KOPT-K1 (cell line): ENCODE measurements at regions not wholly inside any gene's neighbourhood (a gene's known extent, or its start where the extent isn't known, plus 50 kb on each side); places are given as distances from the start of the nearest gene placed in this dataset.
"Not testable (repeated sequence)": the region's sequence is repeated elsewhere in the genome, so short reads cannot be mapped to it uniquely, and the experiment has no call there.

ENCODE experiments used
- H3K27ac ChIP-seq: fragments of 200-600 bp; sonication (generic); 2 replicates; pipeline ENCODE4 v1.5.1; 2016; ENCODE audit warnings: antibody characterized with exemption, mild to moderate bottlenecking, low read depth, low read length; ENCODE audit not compliant: poor library complexity, severe bottlenecking
- H3K36me3 ChIP-seq: fragments of 200-600 bp; sonication (generic); 2 replicates; pipeline ENCODE4 v1.5.1; 2017; ENCODE audit warnings: antibody characterized with exemption, mild to moderate bottlenecking, low read length, moderate library complexity; ENCODE audit not compliant: insufficient read depth
- H3K9me3 ChIP-seq: fragments of 200-600 bp; sonication (generic); 2 replicates; pipeline ENCODE4 v1.5.1; 2017; ENCODE audit warnings: antibody characterized with exemption, low read length, mild to moderate bottlenecking; ENCODE audit not compliant: insufficient read depth, poor library complexity, severe bottlenecking

DNA sequence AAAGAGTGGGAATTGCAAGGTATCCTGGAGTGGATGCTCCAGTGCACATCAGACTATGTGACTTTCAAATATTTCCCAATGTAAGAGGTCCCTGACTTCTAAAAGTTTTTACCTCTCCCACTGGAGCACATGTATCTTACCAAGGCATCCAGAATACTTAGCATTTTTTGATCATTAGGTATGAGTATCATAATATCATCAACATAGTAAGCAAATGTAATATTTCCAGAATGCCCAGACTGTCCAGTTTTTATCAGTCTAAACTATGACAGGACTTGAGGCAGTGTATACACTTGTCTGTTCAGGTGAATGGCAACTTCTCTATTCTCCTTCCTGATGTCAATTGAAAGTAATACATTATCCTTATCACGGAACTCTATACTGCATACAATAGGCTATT, 924.6 kb upstream of the GJE1 start:
- no peak overlapping the region for H3K27ac ChIP-seq
- H3K9me3 ChIP-seq, result no peaks in the 10 kb centered on the region
- no peaks in the 10 kb centered on the region for H3K36me3 ChIP-seq

- H3K9me3 ChIP-seq, result no peaks in the 10 kb centered on the region
- no peaks in the 10 kb centered on the region for H3K36me3 ChIP-seq
- H3K27ac ChIP-seq, result no peak overlapping the region
Observed at GRCh38 chr6:141203902-141204575, 928.7 kb upstream of the GJE1 start.

- Histone ChIP-seq H3K27ac (no peak overlapping the region), H3K36me3 (no peaks in the 10 kb centered on the region), H3K9me3 (no peaks in the 10 kb centered on the region)
Observed at GRCh38 chr6:141202626-141203025, 930.1 kb upstream of the GJE1 start.

- Histone ChIP-seq H3K36me3 (no peaks in the 10 kb centered on the region), H3K27ac (no peak overlapping the region), H3K9me3 (no peaks in the 10 kb centered on the region)
Observed at GRCh38 chr6:141199074-141199473, 933.7 kb upstream of the GJE1 start.

DNA sequence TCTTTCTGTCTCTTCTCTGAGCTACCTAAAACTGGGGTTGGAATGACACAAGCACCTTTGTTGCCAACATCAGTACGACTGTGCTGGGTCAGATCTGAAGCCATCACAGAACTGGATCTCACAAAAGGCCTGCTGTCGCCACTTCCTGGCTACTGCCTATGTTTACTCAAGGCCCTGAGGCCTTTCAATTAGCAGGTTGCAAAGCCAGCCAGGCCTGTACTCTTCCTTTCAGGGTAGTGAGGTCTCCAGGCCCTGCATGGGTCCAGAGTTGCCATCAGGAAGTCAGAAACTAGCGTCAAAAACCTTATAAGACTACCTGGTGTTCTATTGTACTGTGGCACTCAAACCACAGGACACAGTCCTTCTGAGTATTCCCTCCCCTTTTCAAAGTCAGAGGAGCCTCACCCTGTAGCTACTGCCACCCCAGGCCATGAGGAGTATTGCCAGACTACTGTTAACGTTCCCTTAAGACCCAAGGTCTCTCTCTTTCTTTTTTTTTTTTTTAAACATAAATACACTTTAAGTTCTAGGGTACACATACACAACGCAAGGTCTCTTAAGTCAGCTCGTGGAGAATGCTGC, 937.4 kb upstream of the GJE1 start:
- H3K36me3 ChIP-seq, result no peaks in the 10 kb centered on the region
- H3K9me3 ChIP-seq, result no peaks in the 10 kb centered on the region
- no peak overlapping the region for H3K27ac ChIP-seq

DNA sequence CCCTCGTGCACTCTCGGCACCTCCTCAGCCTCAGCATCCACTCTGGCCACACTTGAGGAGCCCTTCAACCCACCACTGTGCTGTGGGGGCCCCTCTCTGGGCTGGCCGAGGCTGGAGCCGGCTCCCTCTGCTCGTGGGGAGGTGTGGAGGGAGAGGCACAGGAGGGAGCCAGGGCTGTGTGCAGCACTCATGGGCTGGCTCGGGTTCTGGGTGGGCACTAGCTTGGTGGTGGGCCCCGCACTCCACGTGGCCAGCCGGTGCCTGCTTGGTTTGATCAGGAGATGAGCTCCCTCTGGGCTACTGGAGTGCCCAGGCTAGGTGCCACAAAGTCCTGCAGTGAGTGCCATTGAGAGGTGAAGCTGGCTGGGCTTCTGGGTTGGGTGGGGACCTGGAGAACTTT, 949.4 kb upstream of the GJE1 start:
- Histone ChIP-seq H3K9me3 (no peaks in the 10 kb centered on the region), H3K36me3 (no peaks in the 10 kb centered on the region), H3K27ac (no peak overlapping the region)

GRCh38 chr6:141175458-141175857, 957.3 kb upstream of the GJE1 start:
- not testable (repeated sequence) for H3K36me3 ChIP-seq, H3K9me3 ChIP-seq, H3K27ac ChIP-seq

DNA sequence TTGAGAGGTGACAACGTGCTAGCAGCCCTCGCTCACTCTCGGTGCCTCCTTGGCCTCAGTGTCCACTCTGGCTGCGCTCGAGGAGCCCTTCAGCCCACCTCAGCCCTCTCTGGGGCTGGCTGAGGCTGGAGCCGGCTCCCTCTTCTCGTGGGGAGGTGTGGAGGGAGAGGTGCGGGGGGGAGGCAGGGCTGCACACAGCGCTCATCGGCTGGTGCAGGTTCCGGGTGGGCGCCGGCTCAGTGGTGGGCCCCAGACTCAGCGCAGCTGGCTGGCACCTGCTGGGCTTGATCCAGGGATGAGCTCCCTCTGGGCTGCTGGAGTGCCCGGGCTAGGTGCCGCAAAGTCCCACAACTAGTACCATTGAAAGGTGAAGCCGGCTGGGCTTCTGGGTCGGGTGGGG, 957.8 kb upstream of the GJE1 start:
- no peaks in the 10 kb centered on the region for H3K36me3 ChIP-seq
- H3K9me3 ChIP-seq, result no peaks in the 10 kb centered on the region
- H3K27ac ChIP-seq, result no peak overlapping the region

GRCh38 chr6:141173529-141173928, 959.2 kb upstream of the GJE1 start:
- Histone ChIP-seq H3K9me3 (no peaks in the 10 kb centered on the region), H3K36me3 (no peaks in the 10 kb centered on the region), H3K27ac (no peak overlapping the region)

DNA sequence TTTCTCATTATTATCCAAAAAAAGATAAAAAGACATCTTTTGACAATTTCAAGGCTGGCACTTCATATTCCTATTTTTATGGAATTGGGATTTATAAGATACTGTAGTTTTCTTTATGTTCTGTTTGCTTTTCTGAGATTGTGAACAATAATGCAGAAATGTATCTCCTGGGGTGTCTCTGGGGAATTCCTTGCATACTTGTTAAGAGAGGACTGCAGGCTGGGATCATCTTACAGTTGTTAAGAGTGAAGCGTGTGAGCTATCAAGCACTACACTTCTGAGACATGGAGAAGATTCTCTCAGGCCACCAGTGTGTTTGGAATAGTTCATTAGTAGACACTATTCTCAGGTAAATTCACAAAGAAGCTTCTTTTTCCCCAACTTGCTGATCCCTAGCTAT, 963.3 kb upstream of the GJE1 start:
- Histone ChIP-seq H3K9me3 (no peaks in the 10 kb centered on the region), H3K27ac (no peak overlapping the region), H3K36me3 (no peaks in the 10 kb centered on the region)

DNA sequence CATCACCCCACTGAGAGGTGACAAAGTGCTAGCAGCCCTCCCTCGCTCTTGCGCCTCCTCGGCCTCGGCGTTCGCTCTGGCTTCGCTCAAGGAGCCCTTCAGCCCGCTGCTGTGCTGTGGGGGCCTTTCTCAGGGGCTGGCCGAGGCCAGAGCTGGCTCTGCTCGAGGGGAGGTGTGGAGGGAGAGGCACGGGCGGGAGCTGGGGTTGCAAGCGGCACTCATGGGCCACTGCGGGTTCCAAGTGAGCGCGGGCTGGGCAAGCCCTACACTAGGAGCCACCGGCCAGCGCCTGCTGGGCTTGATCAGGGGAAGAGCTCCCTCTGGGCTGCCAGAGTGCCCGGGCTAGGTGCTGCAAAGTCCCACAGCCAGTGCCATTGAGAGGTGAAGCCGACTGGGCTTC, 964.8 kb upstream of the GJE1 start:
- Histone ChIP-seq H3K9me3 (no peaks in the 10 kb centered on the region), H3K36me3 (no peaks in the 10 kb centered on the region), H3K27ac (no peak overlapping the region)

- no peak overlapping the region for H3K27ac ChIP-seq
- no peaks in the 10 kb centered on the region for H3K9me3 ChIP-seq
- no peaks in the 10 kb centered on the region for H3K36me3 ChIP-seq
Observed at GRCh38 chr6:141165002-141165665, 967.6 kb upstream of the GJE1 start.

GRCh38 chr6:141164042-141164743, 968.5 kb upstream of the GJE1 start:
- Histone ChIP-seq H3K9me3 (no peaks in the 10 kb centered on the region), H3K27ac (no peak overlapping the region), H3K36me3 (no peaks in the 10 kb centered on the region)

DNA sequence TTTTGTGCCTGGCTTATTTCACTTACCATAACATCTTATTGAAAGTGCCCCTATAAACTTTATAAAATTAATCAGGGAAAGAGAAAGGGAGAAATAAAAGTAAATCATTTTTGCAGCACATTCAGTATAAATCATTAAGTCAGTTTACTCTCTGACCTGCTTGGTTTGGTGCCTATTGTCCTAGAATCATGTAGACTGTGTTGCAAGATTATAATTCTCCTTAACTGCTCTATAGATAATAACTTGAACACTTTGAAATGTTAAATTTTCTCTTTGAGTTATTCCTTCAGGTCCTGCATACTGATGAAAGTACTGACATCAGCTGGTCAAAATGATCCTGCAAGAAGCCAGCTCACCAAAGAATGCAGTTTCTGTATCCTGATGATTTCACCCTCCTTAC, 969.6 kb upstream of the GJE1 start:
- H3K9me3 ChIP-seq, result no peaks in the 10 kb centered on the region
- H3K36me3 ChIP-seq, result no peaks in the 10 kb centered on the region
- H3K27ac ChIP-seq, result no peak overlapping the region

- no peaks in the 10 kb centered on the region for H3K36me3 ChIP-seq
- H3K9me3 ChIP-seq, result no peaks in the 10 kb centered on the region
Observed at GRCh38 chr6:141158740-141159139, 974.0 kb upstream of the GJE1 start.

More at GRCh38 chr6:141158740-141159139, 974.0 kb upstream of the GJE1 start:
- H3K27ac ChIP-seq, result no peak overlapping the region
